ENCODE measurements at regions not wholly inside any gene's neighbourhood (a gene's known extent, or its start where the extent isn't known, plus 50 kb on each side); places are given as distances from the start of the nearest gene placed in this dataset.

DNA sequence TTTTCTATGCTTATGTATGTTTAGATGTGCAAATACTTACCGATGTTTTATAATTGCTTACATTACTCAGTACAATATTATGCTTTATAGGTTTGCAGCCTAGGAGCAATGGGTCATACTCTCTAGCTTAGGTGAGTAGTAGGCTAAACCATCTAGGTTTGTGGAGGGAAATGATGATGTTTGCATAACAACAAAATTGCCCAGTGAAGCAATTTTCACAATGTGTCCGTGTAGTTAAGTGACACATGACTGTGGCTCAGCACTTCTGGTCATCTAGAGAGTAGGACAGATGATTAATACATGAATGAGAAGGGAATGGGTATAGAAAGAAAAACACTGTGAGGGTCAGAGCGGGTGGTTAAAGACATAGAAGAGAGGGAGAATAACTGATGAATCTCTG, 2116.2 kb upstream of the PIK3C3 start:
- Histone ChIP-seq H3K9me1 (replicated peaks; ENCODE audit: control insufficient read depth, extremely low read depth, insufficient read depth, low read length) (no peaks in the 10 kb centered on the region), H3K4me3 (replicated peaks in 1 of 3; ENCODE audit: insufficient read depth in 1 of 3, low read depth in 1 of 3, low read length in 3 of 3) (no peak overlapping the region), H3K4me2 (ENCODE audit: insufficient read depth, low read length) (no peak overlapping the region), H3K36me3 (ENCODE audit: control insufficient read depth in 2 of 2, extremely low read depth in 1 of 2, insufficient read depth in 2 of 2, low read length in 2 of 2) (no peaks in the 10 kb centered on the region), H3K9ac (replicated peaks; ENCODE audit: extremely low read depth, insufficient read depth, low read length) (no peak overlapping the region), H3K9me3 (replicated peaks; ENCODE audit: control insufficient read depth, insufficient read depth, low read length) (no peaks in the 10 kb centered on the region), H3K27me3 (ENCODE audit: control insufficient read depth in 2 of 2, insufficient read depth in 2 of 2, low read length in 2 of 2) (no peaks in the 10 kb centered on the region), H4K20me1 (replicated peaks; ENCODE audit: control insufficient read depth, extremely low read depth, insufficient read depth, low read length) (no peaks in the 10 kb centered on the region), H3K27ac (ENCODE audit: insufficient read depth, low read depth, low read length) (no peak overlapping the region), H2AFZ (ENCODE audit: low read depth, low read length) (no peak overlapping the region), H3K4me1 (ENCODE audit: control insufficient read depth, extremely low read depth, insufficient read depth, low read length) (peaks cover 20% of the 10 kb centered on the region), H3K79me2 (ENCODE audit: control insufficient read depth, insufficient read depth, low read length) (no peaks in the 10 kb centered on the region)
- TF ChIP-seq POLR2A (IDR thresholded peaks at IDR 0.05; ENCODE audit: low read depth, low read length) (no peak), JUN (IDR thresholded peaks at IDR 0.05; ENCODE audit: borderline replicate concordance, insufficient read depth, insufficient read length, low read depth) (no peak), EZH2 (IDR thresholded peaks at IDR 0.05; ENCODE audit: borderline replicate concordance, low read depth, low read length, severe bottlenecking) (no peak), POLR2AphosphoS5 (IDR thresholded peaks at IDR 0.05; ENCODE audit: insufficient read depth, low read depth, low read length) (no peak), FOS (IDR thresholded peaks at IDR 0.05; ENCODE audit: borderline replicate concordance, insufficient read depth, low read length) (no peak), MYC (IDR thresholded peaks at IDR 0.05; ENCODE audit: low read depth, low read length) (no peak), GATA2 (IDR thresholded peaks at IDR 0.05; ENCODE audit: insufficient read depth, insufficient read length, low read depth, low read length) (no peak)
- TF ChIP-seq, protein P1, sequence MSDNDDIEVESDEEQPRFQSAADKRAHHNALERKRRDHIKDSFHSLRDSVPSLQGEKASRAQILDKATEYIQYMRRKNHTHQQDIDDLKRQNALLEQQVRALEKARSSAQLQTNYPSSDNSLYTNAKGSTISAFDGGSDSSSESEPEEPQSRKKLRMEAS (IDR thresholded peaks at IDR 0.05; ENCODE audit: insufficient read depth, insufficient read length), result no peak
- TF ChIP-seq, protein P2, sequence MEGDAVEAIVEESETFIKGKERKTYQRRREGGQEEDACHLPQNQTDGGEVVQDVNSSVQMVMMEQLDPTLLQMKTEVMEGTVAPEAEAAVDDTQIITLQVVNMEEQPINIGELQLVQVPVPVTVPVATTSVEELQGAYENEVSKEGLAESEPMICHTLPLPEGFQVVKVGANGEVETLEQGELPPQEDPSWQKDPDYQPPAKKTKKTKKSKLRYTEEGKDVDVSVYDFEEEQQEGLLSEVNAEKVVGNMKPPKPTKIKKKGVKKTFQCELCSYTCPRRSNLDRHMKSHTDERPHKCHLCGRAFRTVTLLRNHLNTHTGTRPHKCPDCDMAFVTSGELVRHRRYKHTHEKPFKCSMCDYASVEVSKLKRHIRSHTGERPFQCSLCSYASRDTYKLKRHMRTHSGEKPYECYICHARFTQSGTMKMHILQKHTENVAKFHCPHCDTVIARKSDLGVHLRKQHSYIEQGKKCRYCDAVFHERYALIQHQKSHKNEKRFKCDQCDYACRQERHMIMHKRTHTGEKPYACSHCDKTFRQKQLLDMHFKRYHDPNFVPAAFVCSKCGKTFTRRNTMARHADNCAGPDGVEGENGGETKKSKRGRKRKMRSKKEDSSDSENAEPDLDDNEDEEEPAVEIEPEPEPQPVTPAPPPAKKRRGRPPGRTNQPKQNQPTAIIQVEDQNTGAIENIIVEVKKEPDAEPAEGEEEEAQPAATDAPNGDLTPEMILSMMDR (IDR thresholded peaks at IDR 0.05; ENCODE audit: extremely low read depth in 1 of 2, insufficient read depth in 1 of 2, low read depth in 1 of 2, low read length in 2 of 2), result no peak
- no TSS peak for BruUV-seq (replicated peaks)
- FAIRE-seq (no peak), DNase-seq (ENCODE audit: low read depth, low spot score) (no peak)
- ChIA-PET CTCF (no interaction called here), POLR2A (no interaction called here)
- intact Hi-C loops (cut with micrococcal nuclease) (no loop called here), dilution Hi-C loops (cut with MboI; ENCODE audit: extremely low pct_ligation_motif_present, low sequenced_read_pairs) (no loop called here)

All from endothelial cell of umbilical vein (primary cell).